Fibroblast of pulmonary artery (primary cell): ENCODE measurements at regions not wholly inside any gene's neighbourhood (a gene's known extent, or its start where the extent isn't known, plus 50 kb on each side); places are given as distances from the start of the nearest gene placed in this dataset.

Source experiments
- DNase-seq: peaks from one replicate; pipeline ENCODE4 v3.0.0-alpha.2; 2010; ENCODE audit warnings: low read depth
- H3K4me3 ChIP-seq: replicated peaks from 2 replicates; pipeline ENCODE4 v1.5.1; 2011; ENCODE audit warnings: low read depth, mild to moderate bottlenecking, control low read depth, low read length, moderate library complexity
- TF ChIP-seq, protein P1 (sequence below): IDR thresholded peaks from 2 replicates; pipeline ENCODE4 v1.5.1; 2011; ENCODE audit warnings: mild to moderate bottlenecking, control low read depth, low read length, inconsistent platforms; ENCODE audit errors: missing control alignments

GRCh38 chr4:60133375-60133774, 1066.8 kb upstream of the ADGRL3 start:
- TF ChIP-seq, protein P1, sequence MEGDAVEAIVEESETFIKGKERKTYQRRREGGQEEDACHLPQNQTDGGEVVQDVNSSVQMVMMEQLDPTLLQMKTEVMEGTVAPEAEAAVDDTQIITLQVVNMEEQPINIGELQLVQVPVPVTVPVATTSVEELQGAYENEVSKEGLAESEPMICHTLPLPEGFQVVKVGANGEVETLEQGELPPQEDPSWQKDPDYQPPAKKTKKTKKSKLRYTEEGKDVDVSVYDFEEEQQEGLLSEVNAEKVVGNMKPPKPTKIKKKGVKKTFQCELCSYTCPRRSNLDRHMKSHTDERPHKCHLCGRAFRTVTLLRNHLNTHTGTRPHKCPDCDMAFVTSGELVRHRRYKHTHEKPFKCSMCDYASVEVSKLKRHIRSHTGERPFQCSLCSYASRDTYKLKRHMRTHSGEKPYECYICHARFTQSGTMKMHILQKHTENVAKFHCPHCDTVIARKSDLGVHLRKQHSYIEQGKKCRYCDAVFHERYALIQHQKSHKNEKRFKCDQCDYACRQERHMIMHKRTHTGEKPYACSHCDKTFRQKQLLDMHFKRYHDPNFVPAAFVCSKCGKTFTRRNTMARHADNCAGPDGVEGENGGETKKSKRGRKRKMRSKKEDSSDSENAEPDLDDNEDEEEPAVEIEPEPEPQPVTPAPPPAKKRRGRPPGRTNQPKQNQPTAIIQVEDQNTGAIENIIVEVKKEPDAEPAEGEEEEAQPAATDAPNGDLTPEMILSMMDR = no peak
- peak; percentile 10 for DNase-seq
- no peak overlapping the region for H3K4me3 ChIP-seq

- TF ChIP-seq, protein P1 = no peak
- no peak for DNase-seq
- no peak overlapping the region for H3K4me3 ChIP-seq
These were observed 1066.0 kb upstream of the ADGRL3 start for GRCh38 chr4:60134099-60134498.

- no peak for DNase-seq
- TF ChIP-seq, protein P1 = no peak
- H3K4me3 ChIP-seq = no peak overlapping the region
These were observed 1045.0 kb upstream of the ADGRL3 start for GRCh38 chr4:60155088-60155487.

DNA sequence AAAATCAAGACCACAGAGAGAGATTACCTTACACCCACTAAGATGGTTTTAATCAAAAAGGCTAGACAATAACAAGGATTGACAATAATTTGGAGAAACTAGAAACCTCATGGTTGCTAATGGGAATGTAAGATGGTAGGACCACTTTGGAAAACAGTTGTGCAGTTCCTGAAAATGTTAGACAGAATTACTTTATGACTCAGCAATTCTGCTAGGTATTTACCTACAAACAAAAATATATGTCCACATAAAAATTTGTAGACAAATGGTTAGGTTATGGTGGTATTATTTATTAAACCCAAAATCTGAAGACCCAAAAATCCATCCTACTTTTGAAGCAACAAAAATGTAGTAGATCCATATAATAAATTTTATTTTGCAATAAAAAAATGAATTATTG, 1027.0 kb upstream of the ADGRL3 start:
- no peak overlapping the region for H3K4me3 ChIP-seq
- TF ChIP-seq, protein P1 = no peak
- no peak for DNase-seq

GRCh38 chr4:60173718-60174117, 1026.4 kb upstream of the ADGRL3 start:
- H3K4me3 ChIP-seq = no peak overlapping the region
- no peak for DNase-seq
- TF ChIP-seq, protein P1 = no peak

- DNase-seq = no peak
- TF ChIP-seq, protein P1 = no peak
- H3K4me3 ChIP-seq = no peak overlapping the region
These were observed 1024.9 kb upstream of the ADGRL3 start for GRCh38 chr4:60175241-60175640.

DNA sequence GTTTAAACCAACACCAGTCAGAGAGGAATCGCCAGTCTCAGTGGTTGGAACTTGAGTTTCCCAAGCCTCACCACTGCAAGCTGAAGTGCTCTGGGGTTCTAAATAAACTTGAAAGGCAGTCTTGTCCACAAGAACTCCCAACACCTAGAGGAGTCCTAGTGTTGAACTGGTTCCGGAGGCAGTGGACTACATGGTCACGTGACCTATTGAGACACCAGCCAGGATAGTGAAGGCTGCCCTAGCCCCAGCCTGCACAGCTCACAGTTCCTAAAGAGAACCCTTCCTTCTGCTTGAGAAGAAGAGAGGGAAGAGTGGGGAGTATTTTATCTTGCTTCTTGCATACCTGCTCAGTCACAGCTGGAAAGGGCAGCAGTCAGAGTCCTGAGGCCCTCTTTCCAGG, 1012.7 kb upstream of the ADGRL3 start:
- TF ChIP-seq, protein P1 = no peak
- H3K4me3 ChIP-seq = no peak overlapping the region
- DNase-seq = no peak
